ENCODE measurements at regions not wholly inside any gene's neighbourhood (a gene's known extent, or its start where the extent isn't known, plus 50 kb on each side); places are given as distances from the start of the nearest gene placed in this dataset.

GRCh38 chr13:93003531-93003930 is 223.1 kb upstream of the GPC6 start:
- Histone ChIP-seq H3K27me3 (ENCODE audit: control insufficient read depth, insufficient read depth, low read length) (no peaks in the 10 kb centered on the region), H3K36me3 (ENCODE audit: control insufficient read depth, insufficient read depth, low read length) (no peaks in the 10 kb centered on the region), H3K4me3 (ENCODE audit: low read depth, low read length) (no peak overlapping the region), H3K9me3 (ENCODE audit: control insufficient read depth, insufficient read depth, low read length) (no peaks in the 10 kb centered on the region), H3K27ac (ENCODE audit: low read depth, low read length) (no peak overlapping the region), H3K4me1 (ENCODE audit: control insufficient read depth, insufficient read depth, low read length) (no peaks in the 10 kb centered on the region)
- WGBS (ENCODE audit: insufficient coverage) = no CpG with 5 or more reads among the region's 3 CpGs
- DNase-seq (ENCODE audit: low read depth in 4 of 6, low spot score in 6 of 6) = no peak

GRCh38 chr13:93004919-93005318 is 221.7 kb upstream of the GPC6 start:
- no peak overlapping the region for H3K4me3 ChIP-seq (ENCODE audit: low read depth, low read length)
- H3K36me3 ChIP-seq (ENCODE audit: control insufficient read depth, insufficient read depth, low read length) = no peaks in the 10 kb centered on the region
- DNase-seq (ENCODE audit: low read depth in 4 of 6, low spot score in 6 of 6) = no peak
- no peak overlapping the region for H3K27ac ChIP-seq (ENCODE audit: low read depth, low read length)
- no peaks in the 10 kb centered on the region for H3K27me3 ChIP-seq (ENCODE audit: control insufficient read depth, insufficient read depth, low read length)
- no peaks in the 10 kb centered on the region for H3K4me1 ChIP-seq (ENCODE audit: control insufficient read depth, insufficient read depth, low read length)
- H3K9me3 ChIP-seq (ENCODE audit: control insufficient read depth, insufficient read depth, low read length) = peaks cover 2% of the 10 kb centered on the region

GRCh38 chr13:93007928-93008327 is 218.7 kb upstream of the GPC6 start:
- no peaks in the 10 kb centered on the region for H3K36me3 ChIP-seq (ENCODE audit: control insufficient read depth, insufficient read depth, low read length)
- peaks cover 2% of the 10 kb centered on the region for H3K9me3 ChIP-seq (ENCODE audit: control insufficient read depth, insufficient read depth, low read length)
- no peak overlapping the region for H3K4me3 ChIP-seq (ENCODE audit: low read depth, low read length)
- H3K27me3 ChIP-seq (ENCODE audit: control insufficient read depth, insufficient read depth, low read length) = no peaks in the 10 kb centered on the region
- H3K4me1 ChIP-seq (ENCODE audit: control insufficient read depth, insufficient read depth, low read length) = no peaks in the 10 kb centered on the region
- DNase-seq (ENCODE audit: low read depth in 4 of 6, low spot score in 6 of 6) = no peak
- no peak overlapping the region for H3K27ac ChIP-seq (ENCODE audit: low read depth, low read length)

- WGBS (ENCODE audit: insufficient coverage) = no CpG with 5 or more reads among the region's 1 CpG
- DNase-seq (ENCODE audit: low read depth in 4 of 6, low spot score in 6 of 6) = no peak
- Histone ChIP-seq H3K27me3 (ENCODE audit: control insufficient read depth, insufficient read depth, low read length) (no peaks in the 10 kb centered on the region), H3K4me3 (ENCODE audit: low read depth, low read length) (no peak overlapping the region), H3K36me3 (ENCODE audit: control insufficient read depth, insufficient read depth, low read length) (no peaks in the 10 kb centered on the region), H3K4me1 (ENCODE audit: control insufficient read depth, insufficient read depth, low read length) (no peaks in the 10 kb centered on the region), H3K9me3 (ENCODE audit: control insufficient read depth, insufficient read depth, low read length) (no peaks in the 10 kb centered on the region), H3K27ac (ENCODE audit: low read depth, low read length) (no peak overlapping the region)
Observed at GRCh38 chr13:93017493-93018112, 209.0 kb upstream of the GPC6 start.

GRCh38 chr13:93023929-93024328 is 202.7 kb upstream of the GPC6 start:
- H3K36me3 ChIP-seq (ENCODE audit: control insufficient read depth, insufficient read depth, low read length) = no peaks in the 10 kb centered on the region
- no peaks in the 10 kb centered on the region for H3K9me3 ChIP-seq (ENCODE audit: control insufficient read depth, insufficient read depth, low read length)
- no peak overlapping the region for H3K4me3 ChIP-seq (ENCODE audit: low read depth, low read length)
- WGBS (ENCODE audit: insufficient coverage) = no CpG with 5 or more reads among the region's 1 CpG
- H3K27me3 ChIP-seq (ENCODE audit: control insufficient read depth, insufficient read depth, low read length) = no peaks in the 10 kb centered on the region
- H3K4me1 ChIP-seq (ENCODE audit: control insufficient read depth, insufficient read depth, low read length) = no peaks in the 10 kb centered on the region
- no peak for DNase-seq (ENCODE audit: low read depth in 4 of 6, low spot score in 6 of 6)
- no peak overlapping the region for H3K27ac ChIP-seq (ENCODE audit: low read depth, low read length)

GRCh38 chr13:93025984-93026383 is 200.6 kb upstream of the GPC6 start:
- Histone ChIP-seq H3K4me3 (ENCODE audit: low read depth, low read length) (no peak overlapping the region), H3K36me3 (ENCODE audit: control insufficient read depth, insufficient read depth, low read length) (no peaks in the 10 kb centered on the region), H3K27me3 (ENCODE audit: control insufficient read depth, insufficient read depth, low read length) (no peaks in the 10 kb centered on the region), H3K9me3 (ENCODE audit: control insufficient read depth, insufficient read depth, low read length) (no peaks in the 10 kb centered on the region), H3K27ac (ENCODE audit: low read depth, low read length) (no peak overlapping the region), H3K4me1 (ENCODE audit: control insufficient read depth, insufficient read depth, low read length) (no peaks in the 10 kb centered on the region)
- WGBS (ENCODE audit: insufficient coverage) = no CpG with 5 or more reads among the region's 4 CpGs
- no peak for DNase-seq (ENCODE audit: low read depth in 4 of 6, low spot score in 6 of 6)

GRCh38 chr13:93029536-93029935 is 197.1 kb upstream of the GPC6 start:
- Histone ChIP-seq H3K4me1 (ENCODE audit: control insufficient read depth, insufficient read depth, low read length) (no peaks in the 10 kb centered on the region), H3K27ac (ENCODE audit: low read depth, low read length) (no peak overlapping the region), H3K4me3 (ENCODE audit: low read depth, low read length) (no peak overlapping the region), H3K9me3 (ENCODE audit: control insufficient read depth, insufficient read depth, low read length) (no peaks in the 10 kb centered on the region), H3K36me3 (ENCODE audit: control insufficient read depth, insufficient read depth, low read length) (no peaks in the 10 kb centered on the region), H3K27me3 (ENCODE audit: control insufficient read depth, insufficient read depth, low read length) (no peaks in the 10 kb centered on the region)
- WGBS (ENCODE audit: insufficient coverage) = 82% methylated on average over 2 of the region's 3 CpGs
- DNase-seq (ENCODE audit: low read depth in 4 of 6, low spot score in 6 of 6) = no peak

- Histone ChIP-seq H3K4me3 (ENCODE audit: low read depth, low read length) (no peak overlapping the region), H3K27me3 (ENCODE audit: control insufficient read depth, insufficient read depth, low read length) (no peaks in the 10 kb centered on the region), H3K36me3 (ENCODE audit: control insufficient read depth, insufficient read depth, low read length) (no peaks in the 10 kb centered on the region), H3K4me1 (ENCODE audit: control insufficient read depth, insufficient read depth, low read length) (no peaks in the 10 kb centered on the region), H3K27ac (ENCODE audit: low read depth, low read length) (no peak overlapping the region), H3K9me3 (ENCODE audit: control insufficient read depth, insufficient read depth, low read length) (no peaks in the 10 kb centered on the region)
- no peak for DNase-seq (ENCODE audit: low read depth in 4 of 6, low spot score in 6 of 6)
- WGBS (ENCODE audit: insufficient coverage) = no CpG with 5 or more reads among the region's 3 CpGs
Observed at GRCh38 chr13:93036380-93036779, 190.2 kb upstream of the GPC6 start.

GRCh38 chr13:93037780-93038179 is 188.8 kb upstream of the GPC6 start:
- Histone ChIP-seq H3K36me3 (ENCODE audit: control insufficient read depth, insufficient read depth, low read length) (no peaks in the 10 kb centered on the region), H3K9me3 (ENCODE audit: control insufficient read depth, insufficient read depth, low read length) (no peaks in the 10 kb centered on the region), H3K27ac (ENCODE audit: low read depth, low read length) (no peak overlapping the region), H3K4me1 (ENCODE audit: control insufficient read depth, insufficient read depth, low read length) (no peaks in the 10 kb centered on the region), H3K4me3 (ENCODE audit: low read depth, low read length) (no peak overlapping the region), H3K27me3 (ENCODE audit: control insufficient read depth, insufficient read depth, low read length) (no peaks in the 10 kb centered on the region)
- no CpG with 5 or more reads among the region's 5 CpGs for WGBS (ENCODE audit: insufficient coverage)
- no peak for DNase-seq (ENCODE audit: low read depth in 4 of 6, low spot score in 6 of 6)

- WGBS (ENCODE audit: insufficient coverage) = 100% methylated on average over 2 of the region's 3 CpGs
- DNase-seq (ENCODE audit: low read depth in 4 of 6, low spot score in 6 of 6) = no peak
- no peak overlapping the region for H3K4me3 ChIP-seq (ENCODE audit: low read depth, low read length)
- no peaks in the 10 kb centered on the region for H3K36me3 ChIP-seq (ENCODE audit: control insufficient read depth, insufficient read depth, low read length)
- H3K9me3 ChIP-seq (ENCODE audit: control insufficient read depth, insufficient read depth, low read length) = no peaks in the 10 kb centered on the region
- H3K4me1 ChIP-seq (ENCODE audit: control insufficient read depth, insufficient read depth, low read length) = no peaks in the 10 kb centered on the region
- H3K27me3 ChIP-seq (ENCODE audit: control insufficient read depth, insufficient read depth, low read length) = no peaks in the 10 kb centered on the region
- no peak overlapping the region for H3K27ac ChIP-seq (ENCODE audit: low read depth, low read length)
Observed at GRCh38 chr13:93038187-93038586, 188.4 kb upstream of the GPC6 start.
